ENCODE measurements at regions not wholly inside any gene's neighbourhood (a gene's known extent, or its start where the extent isn't known, plus 50 kb on each side); places are given as distances from the start of the nearest gene placed in this dataset.

DNA sequence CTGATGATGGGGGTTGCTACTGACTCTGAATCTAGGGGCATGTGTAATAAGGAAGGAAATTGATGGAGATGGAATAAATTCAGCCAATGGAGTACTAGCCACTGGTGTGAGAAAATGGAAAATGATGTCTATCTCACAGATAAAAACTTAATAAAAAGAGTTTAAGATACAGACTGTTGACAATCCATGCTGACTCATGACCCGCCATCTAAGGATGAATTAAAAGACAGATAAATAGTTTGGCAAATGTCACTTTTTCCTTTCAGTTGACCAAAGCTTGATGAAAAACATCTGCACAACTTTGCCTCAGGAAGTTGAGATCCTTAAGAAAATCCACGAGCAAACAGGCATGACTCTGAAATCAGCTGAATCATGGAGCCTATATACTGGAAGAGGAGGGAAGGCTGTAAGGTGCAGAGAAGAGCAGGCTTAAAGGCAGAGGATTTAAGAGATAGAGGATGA is 82.6 kb upstream of the BMP5 start:
- H3K4me3 ChIP-seq (ENCODE audit: low read depth, low read length), result no peak overlapping the region
- in situ Hi-C loops (cut with HindIII; ENCODE audit: low pct_ligation_motif_present, low sequenced_read_pairs), result no loop called here
- H3K27me3 ChIP-seq (replicated peaks), result no peaks in the 10 kb centered on the region
- DNase-seq, result no peak
- no peak overlapping the region for H3K27ac ChIP-seq
- no peaks in the 10 kb centered on the region for H3K36me3 ChIP-seq (replicated peaks)
- no peak for TF ChIP-seq CTCF (IDR thresholded peaks at IDR 0.05; ENCODE audit: low read depth, low read length, missing control alignments)

GRCh38 chr6:55955684-55956083 is 80.3 kb upstream of the BMP5 start:
- Histone ChIP-seq H3K27me3 (replicated peaks) (no peaks in the 10 kb centered on the region), H3K36me3 (replicated peaks) (no peaks in the 10 kb centered on the region), H3K4me3 (ENCODE audit: low read depth, low read length) (no peak overlapping the region), H3K27ac (no peak overlapping the region)
- in situ Hi-C loops (cut with HindIII; ENCODE audit: low pct_ligation_motif_present, low sequenced_read_pairs), result no loop called here
- no peak for DNase-seq
- TF ChIP-seq CTCF (IDR thresholded peaks at IDR 0.05; ENCODE audit: low read depth, low read length, missing control alignments), result no peak

GRCh38 chr6:55954436-55954835 is 79.0 kb upstream of the BMP5 start:
- in situ Hi-C loops (cut with HindIII; ENCODE audit: low pct_ligation_motif_present, low sequenced_read_pairs), result no loop called here

GRCh38 chr6:55953335-55953734 is 77.9 kb upstream of the BMP5 start:
- in situ Hi-C loops (cut with HindIII; ENCODE audit: low pct_ligation_motif_present, low sequenced_read_pairs), result no loop called here
- TF ChIP-seq CTCF (IDR thresholded peaks at IDR 0.05; ENCODE audit: low read depth, low read length, missing control alignments), result peak; percentile 36
- Histone ChIP-seq H3K36me3 (replicated peaks) (no peaks in the 10 kb centered on the region), H3K27me3 (replicated peaks) (no peaks in the 10 kb centered on the region), H3K4me3 (ENCODE audit: low read depth, low read length) (peak overlapping the region; percentile 13), H3K27ac (no peak overlapping the region)
- peak; percentile 0 for DNase-seq

More at GRCh38 chr6:55954436-55954835, 79.0 kb upstream of the BMP5 start:
- Histone ChIP-seq H3K36me3 (replicated peaks) (no peaks in the 10 kb centered on the region), H3K4me3 (ENCODE audit: low read depth, low read length) (no peak overlapping the region), H3K27ac (no peak overlapping the region), H3K27me3 (replicated peaks) (no peaks in the 10 kb centered on the region)
- no peak for TF ChIP-seq CTCF (IDR thresholded peaks at IDR 0.05; ENCODE audit: low read depth, low read length, missing control alignments)
- no peak for DNase-seq

DNA sequence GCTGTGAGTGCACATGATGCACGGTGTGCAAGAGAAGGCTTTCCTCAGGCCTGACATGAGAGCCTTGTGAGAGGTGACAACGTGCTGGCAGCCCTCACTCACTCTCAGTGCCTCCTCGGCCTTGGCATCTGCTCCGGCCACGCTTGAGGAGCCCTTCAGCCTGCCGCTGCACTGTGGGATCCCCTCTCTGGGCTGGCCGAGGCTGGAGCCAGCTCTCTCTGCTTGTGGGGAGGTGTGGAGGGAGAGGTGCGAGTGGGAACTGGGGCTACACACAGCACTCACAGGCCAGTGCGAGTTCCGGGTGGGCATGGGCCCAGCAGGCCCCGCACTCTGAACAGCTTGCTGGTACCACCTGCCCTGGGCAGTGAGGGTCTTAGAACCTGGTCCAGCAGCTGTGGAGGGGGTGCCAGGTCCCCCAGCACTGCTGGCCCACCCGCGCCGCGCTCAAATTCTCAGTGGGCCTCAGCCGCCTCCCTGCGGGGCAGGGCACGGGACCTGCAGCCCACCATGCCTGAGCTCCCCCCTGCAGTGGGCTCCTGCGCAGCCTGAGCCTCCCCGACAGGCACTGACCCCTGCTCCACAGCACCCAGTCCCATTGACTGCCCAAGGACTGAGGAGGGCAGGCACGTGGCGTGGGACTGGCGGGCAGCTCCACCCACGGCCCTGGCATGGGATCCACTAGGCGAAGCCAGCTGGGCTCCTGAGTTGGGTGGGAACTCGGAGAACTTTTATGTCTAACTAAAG is 74.9 kb upstream of the BMP5 start:
- H3K27me3 ChIP-seq (replicated peaks), result no peaks in the 10 kb centered on the region
- DNase-seq, result no peak
- H3K27ac ChIP-seq, result no peak overlapping the region
- TF ChIP-seq CTCF (IDR thresholded peaks at IDR 0.05; ENCODE audit: low read depth, low read length, missing control alignments), result no peak
- H3K4me3 ChIP-seq (ENCODE audit: low read depth, low read length), result no peak overlapping the region
- in situ Hi-C loops (cut with HindIII; ENCODE audit: low pct_ligation_motif_present, low sequenced_read_pairs), result no loop called here
- H3K36me3 ChIP-seq (replicated peaks), result no peaks in the 10 kb centered on the region

DNA sequence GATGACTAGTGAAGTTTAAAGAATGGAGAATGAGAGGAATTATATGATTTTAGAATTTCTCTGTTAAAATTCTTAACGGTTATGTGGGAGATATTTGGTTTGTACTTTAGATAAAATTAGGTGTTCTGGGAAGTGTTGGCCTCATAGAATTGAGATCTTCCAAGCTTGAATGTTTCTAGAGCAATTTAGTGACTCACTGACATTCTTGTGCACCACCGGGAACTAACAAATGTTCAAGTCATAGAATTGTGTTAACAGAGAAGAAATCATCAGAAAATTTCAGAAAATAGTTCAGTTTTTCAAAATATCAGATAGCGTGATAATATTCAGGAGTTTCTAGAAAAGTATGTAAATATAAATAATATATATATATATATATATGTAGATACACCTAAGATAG is 67.9 kb upstream of the BMP5 start:
- no peaks in the 10 kb centered on the region for H3K27me3 ChIP-seq (replicated peaks)
- TF ChIP-seq CTCF (IDR thresholded peaks at IDR 0.05; ENCODE audit: low read depth, low read length, missing control alignments), result no peak
- no peak overlapping the region for H3K4me3 ChIP-seq (ENCODE audit: low read depth, low read length)
- in situ Hi-C loops (cut with HindIII; ENCODE audit: low pct_ligation_motif_present, low sequenced_read_pairs), result no loop called here
- no peak overlapping the region for H3K27ac ChIP-seq
- no peaks in the 10 kb centered on the region for H3K36me3 ChIP-seq (replicated peaks)
- DNase-seq, result peak; percentile 18
